ENCODE measurements at regions not wholly inside any gene's neighbourhood (a gene's known extent, or its start where the extent isn't known, plus 50 kb on each side); places are given as distances from the start of the nearest gene placed in this dataset.
"Not testable (repeated sequence)": the region's sequence is repeated elsewhere in the genome, so short reads cannot be mapped to it uniquely, and the experiment has no call there.

- no peak for DNase-seq (ENCODE audit: low read depth in 2 of 2)
Measured at GRCh38 chr6:126957721-126958120, 160.8 kb upstream of the RSPO3 start.

- no peak for DNase-seq (ENCODE audit: low read depth in 2 of 2)
Measured at GRCh38 chr6:126959765-126960164, 158.7 kb upstream of the RSPO3 start.

- no peak for DNase-seq (ENCODE audit: low read depth in 2 of 2)
Measured at GRCh38 chr6:126963077-126963809, 155.2 kb upstream of the RSPO3 start.

GRCh38 chr6:126967296-126968005, 151.0 kb upstream of the RSPO3 start:
- DNase-seq (ENCODE audit: low read depth in 2 of 2), result no peak

GRCh38 chr6:126976253-126976797, 142.1 kb upstream of the RSPO3 start:
- no peak for DNase-seq (ENCODE audit: low read depth in 2 of 2)

- DNase-seq (ENCODE audit: low read depth in 2 of 2), result no peak
Measured at GRCh38 chr6:126983779-126984178, 134.7 kb upstream of the RSPO3 start.

- DNase-seq (ENCODE audit: low read depth in 2 of 2), result not testable (repeated sequence)
Measured at GRCh38 chr6:126988125-126988524, 130.3 kb upstream of the RSPO3 start.

- DNase-seq (ENCODE audit: low read depth in 2 of 2), result no peak
Measured at GRCh38 chr6:127000631-127001030, 117.8 kb upstream of the RSPO3 start.

- no peak for DNase-seq (ENCODE audit: low read depth in 2 of 2)
Measured at GRCh38 chr6:127013865-127014264, 104.6 kb upstream of the RSPO3 start.

- DNase-seq (ENCODE audit: low read depth in 2 of 2), result no peak
Measured at GRCh38 chr6:127015858-127016257, 102.6 kb upstream of the RSPO3 start.

GRCh38 chr6:127019828-127020227, 98.6 kb upstream of the RSPO3 start:
- no peak for DNase-seq (ENCODE audit: low read depth in 2 of 2)

- no peak for DNase-seq (ENCODE audit: low read depth in 2 of 2)
Measured at GRCh38 chr6:127022302-127022701, 96.2 kb upstream of the RSPO3 start.

- DNase-seq (ENCODE audit: low read depth in 2 of 2), result no peak
Measured at GRCh38 chr6:127023001-127023778, 95.3 kb upstream of the RSPO3 start.

GRCh38 chr6:127026247-127026646, 92.2 kb upstream of the RSPO3 start:
- DNase-seq (ENCODE audit: low read depth in 2 of 2), result no peak

- DNase-seq (ENCODE audit: low read depth in 2 of 2), result no peak
Measured at GRCh38 chr6:127030111-127030510, 88.4 kb upstream of the RSPO3 start.

GRCh38 chr6:127030836-127031235, 87.6 kb upstream of the RSPO3 start:
- DNase-seq (ENCODE audit: low read depth in 2 of 2), result no peak

GRCh38 chr6:127031511-127031910, 87.0 kb upstream of the RSPO3 start:
- no peak for DNase-seq (ENCODE audit: low read depth in 2 of 2)

GRCh38 chr6:127032971-127033370, 85.5 kb upstream of the RSPO3 start:
- DNase-seq (ENCODE audit: low read depth in 2 of 2), result no peak

- DNase-seq (ENCODE audit: low read depth in 2 of 2), result peak in 1 of 2 donors; percentile 2
Measured at GRCh38 chr6:127051571-127052260, 66.8 kb upstream of the RSPO3 start.

GRCh38 chr6:127053032-127053874, 65.2 kb upstream of the RSPO3 start:
- DNase-seq (ENCODE audit: low read depth in 2 of 2), result peak in 1 of 2 donors; percentile 53

GRCh38 chr6:127053875-127054235, 64.6 kb upstream of the RSPO3 start:
- DNase-seq (ENCODE audit: low read depth in 2 of 2), result peak in 1 of 2 donors; percentile 21

Measured in lung microvascular endothelial cell (primary cell).